PC-9 (cell line): ENCODE measurements at regions not wholly inside any gene's neighbourhood (a gene's known extent, or its start where the extent isn't known, plus 50 kb on each side); places are given as distances from the start of the nearest gene placed in this dataset.

Experiments
- EZH2 ChIP-seq: fragments of 200-600 bp; sonication (generic); IDR thresholded peaks from 2 replicates; pipeline ENCODE4 v1.8.0; 2017; ENCODE audit warnings: antibody characterized with exemption, low read depth
- TF ChIP-seq, protein P1 (sequence below): fragments of 200-600 bp; sonication (generic); conservative IDR thresholded peaks from 2 replicates; pipeline ENCODE4 v1.6.1; 2017; ENCODE audit warnings: mixed run types, antibody characterized with exemption, mild to moderate bottlenecking, moderate library complexity

DNA sequence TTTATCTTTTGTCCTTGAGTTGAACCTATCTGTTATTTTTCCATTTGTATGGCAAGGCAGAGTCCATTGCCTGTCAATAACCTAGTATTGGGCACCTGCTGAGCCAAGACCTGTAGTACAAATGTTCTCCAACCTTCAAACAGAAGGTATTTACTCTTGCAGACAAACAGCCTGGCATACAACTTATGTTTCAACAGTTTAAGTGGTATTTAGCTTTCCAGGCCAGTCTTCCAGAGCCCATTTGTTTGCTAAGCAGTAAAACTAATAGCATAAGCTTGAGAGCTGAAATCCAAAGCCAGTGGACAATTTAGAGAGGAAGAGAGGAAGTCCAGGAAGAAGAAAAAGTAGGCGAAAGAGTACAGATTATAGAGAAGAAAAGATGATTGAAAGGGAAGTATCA lies 979.3 kb downstream of the GLUD2 start:
- TF ChIP-seq, protein P1, sequence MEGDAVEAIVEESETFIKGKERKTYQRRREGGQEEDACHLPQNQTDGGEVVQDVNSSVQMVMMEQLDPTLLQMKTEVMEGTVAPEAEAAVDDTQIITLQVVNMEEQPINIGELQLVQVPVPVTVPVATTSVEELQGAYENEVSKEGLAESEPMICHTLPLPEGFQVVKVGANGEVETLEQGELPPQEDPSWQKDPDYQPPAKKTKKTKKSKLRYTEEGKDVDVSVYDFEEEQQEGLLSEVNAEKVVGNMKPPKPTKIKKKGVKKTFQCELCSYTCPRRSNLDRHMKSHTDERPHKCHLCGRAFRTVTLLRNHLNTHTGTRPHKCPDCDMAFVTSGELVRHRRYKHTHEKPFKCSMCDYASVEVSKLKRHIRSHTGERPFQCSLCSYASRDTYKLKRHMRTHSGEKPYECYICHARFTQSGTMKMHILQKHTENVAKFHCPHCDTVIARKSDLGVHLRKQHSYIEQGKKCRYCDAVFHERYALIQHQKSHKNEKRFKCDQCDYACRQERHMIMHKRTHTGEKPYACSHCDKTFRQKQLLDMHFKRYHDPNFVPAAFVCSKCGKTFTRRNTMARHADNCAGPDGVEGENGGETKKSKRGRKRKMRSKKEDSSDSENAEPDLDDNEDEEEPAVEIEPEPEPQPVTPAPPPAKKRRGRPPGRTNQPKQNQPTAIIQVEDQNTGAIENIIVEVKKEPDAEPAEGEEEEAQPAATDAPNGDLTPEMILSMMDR, result no peak
- TF ChIP-seq EZH2, result no peak
